GM23338 (cell line): ENCODE measurements at regions not wholly inside any gene's neighbourhood (a gene's known extent, or its start where the extent isn't known, plus 50 kb on each side); places are given as distances from the start of the nearest gene placed in this dataset.
A peak's percentile ranks its signal among the peaks of the same experiment; 100 is the strongest.

Experiments used
- ATAC-seq: fragments of 200-7000 bp; cut with Tn5 transposase; 3 replicates; pipeline ENCODE4 v1.9.1; 2020
- DNase-seq: peaks from one replicate; pipeline ENCODE4 v3.0.0-alpha.2; 2015; ENCODE audit warnings: low spot score
- H2AFZ ChIP-seq: fragments of 200-600 bp; sonication (generic); 2 replicates; pipeline ENCODE4 v1.8.0; 2016; ENCODE audit warnings: antibody characterized with exemption, mild to moderate bottlenecking, moderate library complexity
- H3F3A ChIP-seq: fragments of 200-600 bp; sonication (generic); replicated peaks from 2 replicates; pipeline ENCODE4 v1.8.0; 2017; ENCODE audit warnings: antibody characterized with exemption, mixed run types, low read depth
- H3K27ac ChIP-seq: fragments of 200-600 bp; sonication (generic); 2 replicates; pipeline ENCODE4 v1.6.1; 2016; ENCODE audit warnings: low read depth
- H3K27me3 ChIP-seq: fragments of 200-600 bp; sonication (generic); 2 replicates; pipeline ENCODE4 v1.8.0; 2016; ENCODE audit warnings: mild to moderate bottlenecking, mixed run types, moderate library complexity; ENCODE audit not compliant: insufficient read depth
- H3K36me3 ChIP-seq: fragments of 200-600 bp; sonication (generic); 2 replicates; pipeline ENCODE4 v1.8.0; 2016; ENCODE audit warnings: mild to moderate bottlenecking; ENCODE audit not compliant: insufficient read depth
- H3K4me1 ChIP-seq: fragments of 200-600 bp; sonication (generic); 2 replicates; pipeline ENCODE4 v1.8.0; 2016; ENCODE audit warnings: mild to moderate bottlenecking, moderate library complexity; ENCODE audit not compliant: insufficient read depth
- H3K4me2 ChIP-seq: fragments of 200-600 bp; sonication (generic); 2 replicates; pipeline ENCODE4 v1.7.1; 2017; ENCODE audit warnings: mixed run types
- H3K4me3 ChIP-seq: fragments of 200-600 bp; sonication (generic); 2 replicates; pipeline ENCODE4 v1.6.1; 2016; ENCODE audit warnings: mixed run types
- H3K79me2 ChIP-seq: fragments of 200-600 bp; sonication (generic); replicated peaks from 2 replicates; pipeline ENCODE4 v1.8.0; 2017; ENCODE audit warnings: mild to moderate bottlenecking; ENCODE audit not compliant: insufficient read depth
- H3K9me2 ChIP-seq: fragments of 200-600 bp; sonication (generic); 2 replicates; pipeline ENCODE4 v1.8.0; 2017; ENCODE audit not compliant: insufficient read depth
- H4K20me1 ChIP-seq: fragments of 200-600 bp; sonication (generic); replicated peaks from 2 replicates; pipeline ENCODE4 v1.8.0; 2017; ENCODE audit warnings: mild to moderate bottlenecking; ENCODE audit not compliant: insufficient read depth
- H3K27ac Mint-ChIP-seq: 2 replicates; pipeline ENCODE4 v1.8.0; 2020; ENCODE audit warnings: inconsistent platforms, mild to moderate bottlenecking, moderate library complexity, mixed read lengths
- H3K27me3 Mint-ChIP-seq: 3 replicates; pipeline ENCODE4 v1.8.0; 2022; ENCODE audit warnings: low read depth, mild to moderate bottlenecking, moderate library complexity, mixed read lengths, inconsistent platforms; ENCODE audit not compliant: insufficient read depth, poor library complexity
- H3K36me3 Mint-ChIP-seq: 3 replicates; pipeline ENCODE4 v1.8.0; 2021; ENCODE audit warnings: low read depth, mild to moderate bottlenecking, inconsistent platforms, moderate library complexity, mixed read lengths
- H3K4me1 Mint-ChIP-seq: 3 replicates; pipeline ENCODE4 v1.8.0; 2020; ENCODE audit warnings: mild to moderate bottlenecking, inconsistent platforms, mixed read lengths
- H3K4me3 Mint-ChIP-seq: 3 replicates; pipeline ENCODE4 v1.8.0; 2021; ENCODE audit warnings: moderate library complexity, mild to moderate bottlenecking, inconsistent platforms, mixed read lengths
- H3K9me3 Mint-ChIP-seq: 3 replicates; pipeline ENCODE4 v1.8.0; 2020; ENCODE audit warnings: moderate library complexity, mild to moderate bottlenecking, inconsistent platforms, mixed read lengths
- CREB1 ChIP-seq: fragments of 250-450 bp; sonication (Bioruptor Pico); IDR thresholded peaks from 2 replicates; pipeline ENCODE4 v1.5.0; 2020; ENCODE audit warnings: low read depth, mild to moderate bottlenecking, moderate library complexity
- EZH2 ChIP-seq: fragments of 200-600 bp; sonication (generic); IDR thresholded peaks from one replicate; pipeline ENCODE4 v1.8.0; 2017; ENCODE audit warnings: antibody characterized with exemption, mild to moderate bottlenecking, low read depth; ENCODE audit not compliant: unreplicated experiment
- EZH2phosphoT487 ChIP-seq: fragments of 200-600 bp; sonication (generic); IDR thresholded peaks from one replicate; pipeline ENCODE4 v1.8.1; 2018; ENCODE audit warnings: antibody characterized with exemption; ENCODE audit not compliant: unreplicated experiment
- JUNB ChIP-seq: IDR thresholded peaks from one replicate; pipeline ENCODE4 v1.6.1; 2016; ENCODE audit warnings: antibody characterized with exemption; ENCODE audit not compliant: unreplicated experiment
- NANOG ChIP-seq: IDR thresholded peaks from 2 replicates; pipeline ENCODE4 v1.6.1; 2016; ENCODE audit warnings: antibody characterized with exemption, borderline replicate concordance
- POLR2AphosphoS5 ChIP-seq: IDR thresholded peaks from 2 replicates; pipeline ENCODE4 v1.6.1; 2016; ENCODE audit warnings: antibody characterized with exemption, low read depth
- STAT1 ChIP-seq: IDR thresholded peaks from one replicate; pipeline ENCODE4 v1.6.1; 2016; ENCODE audit warnings: antibody characterized with exemption; ENCODE audit not compliant: unreplicated experiment
- ZNF114 ChIP-seq: fragments of 250-450 bp; sonication (Bioruptor Pico); IDR thresholded peaks from 2 replicates; pipeline ENCODE4 v1.5.0; 2020; ENCODE audit warnings: mild to moderate bottlenecking, moderate library complexity
- ZNF331 ChIP-seq: fragments of 250-450 bp; sonication (Bioruptor Pico); IDR thresholded peaks from 2 replicates; pipeline ENCODE4 v1.5.0; 2020; ENCODE audit warnings: low read depth, mild to moderate bottlenecking, moderate library complexity
- TF ChIP-seq, protein P1 (sequence below): IDR thresholded peaks from one replicate; pipeline ENCODE4 v1.6.1; 2018; ENCODE audit warnings: antibody characterized with exemption; ENCODE audit not compliant: unreplicated experiment
- TF ChIP-seq, protein P2 (sequence below), 2 experiments: fragments of 200-600 bp in 1 of 2; sonication (generic) in 1 of 2; conservative IDR thresholded peaks; 2 replicates each; pipeline versions ENCODE4 v1.5.1 to v1.6.1; 2016 to 2017; ENCODE audit warnings: antibody characterized with exemption in 2 of 2, low read depth in 2 of 2, mild to moderate bottlenecking in 2 of 2, moderate library complexity in 1 of 2
- TF ChIP-seq, protein P3 (sequence below): fragments of 250-450 bp; sonication (Bioruptor Pico); IDR thresholded peaks from 2 replicates; pipeline ENCODE4 v1.5.0; 2020; ENCODE audit warnings: mild to moderate bottlenecking, moderate library complexity
- TF ChIP-seq, protein P4 (sequence below): IDR thresholded peaks from 2 replicates; pipeline ENCODE4 v1.6.1; 2016; ENCODE audit warnings: antibody characterized with exemption

DNA sequence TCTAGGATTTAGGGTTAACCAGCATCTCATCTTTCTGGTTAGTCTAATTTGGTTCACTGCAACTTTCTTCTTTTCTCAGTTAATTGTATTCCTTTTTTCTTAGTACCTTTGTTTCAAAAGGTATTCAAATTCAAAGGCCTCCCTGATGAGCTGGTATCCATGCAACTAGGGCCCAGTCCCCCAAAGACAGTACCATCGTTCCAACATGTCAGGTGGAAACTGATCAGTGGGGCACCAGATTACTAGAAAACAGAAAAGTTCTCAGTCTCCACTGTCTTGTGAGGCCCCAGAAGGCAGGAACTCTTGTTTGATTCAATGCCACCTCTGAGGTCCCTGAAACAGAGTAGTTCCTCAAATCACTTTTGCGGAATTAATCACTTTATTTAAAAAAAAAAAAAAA, 303.2 kb upstream of the NBEA start:
- peak; percentile 30 for DNase-seq
- H3K9me2 ChIP-seq, result peaks cover 8% of the 10 kb centered on the region; the same call in 1 of the 2 replicates

More for the DNA sequence above, 303.2 kb upstream of the NBEA start:
- peaks cover 38% of the 10 kb centered on the region for H3K4me1 Mint-ChIP-seq
- Histone ChIP-seq H3K4me1 (peaks cover 18% of the 10 kb centered on the region), H3K4me3 (no peak overlapping the region), H3K36me3 (no peaks in the 10 kb centered on the region), H3K27me3 (no peaks in the 10 kb centered on the region), H3K27ac (no peak overlapping the region), H4K20me1 (no peaks in the 10 kb centered on the region), H3K4me2 (peak overlapping the region; percentile 7; the same call in 1 of the 2 replicates), H3K79me2 (no peaks in the 10 kb centered on the region), H3F3A (no peaks in the 10 kb centered on the region), H2AFZ (no peak overlapping the region)
- no peak for TF ChIP-seq EZH2
- TF ChIP-seq, protein P1, sequence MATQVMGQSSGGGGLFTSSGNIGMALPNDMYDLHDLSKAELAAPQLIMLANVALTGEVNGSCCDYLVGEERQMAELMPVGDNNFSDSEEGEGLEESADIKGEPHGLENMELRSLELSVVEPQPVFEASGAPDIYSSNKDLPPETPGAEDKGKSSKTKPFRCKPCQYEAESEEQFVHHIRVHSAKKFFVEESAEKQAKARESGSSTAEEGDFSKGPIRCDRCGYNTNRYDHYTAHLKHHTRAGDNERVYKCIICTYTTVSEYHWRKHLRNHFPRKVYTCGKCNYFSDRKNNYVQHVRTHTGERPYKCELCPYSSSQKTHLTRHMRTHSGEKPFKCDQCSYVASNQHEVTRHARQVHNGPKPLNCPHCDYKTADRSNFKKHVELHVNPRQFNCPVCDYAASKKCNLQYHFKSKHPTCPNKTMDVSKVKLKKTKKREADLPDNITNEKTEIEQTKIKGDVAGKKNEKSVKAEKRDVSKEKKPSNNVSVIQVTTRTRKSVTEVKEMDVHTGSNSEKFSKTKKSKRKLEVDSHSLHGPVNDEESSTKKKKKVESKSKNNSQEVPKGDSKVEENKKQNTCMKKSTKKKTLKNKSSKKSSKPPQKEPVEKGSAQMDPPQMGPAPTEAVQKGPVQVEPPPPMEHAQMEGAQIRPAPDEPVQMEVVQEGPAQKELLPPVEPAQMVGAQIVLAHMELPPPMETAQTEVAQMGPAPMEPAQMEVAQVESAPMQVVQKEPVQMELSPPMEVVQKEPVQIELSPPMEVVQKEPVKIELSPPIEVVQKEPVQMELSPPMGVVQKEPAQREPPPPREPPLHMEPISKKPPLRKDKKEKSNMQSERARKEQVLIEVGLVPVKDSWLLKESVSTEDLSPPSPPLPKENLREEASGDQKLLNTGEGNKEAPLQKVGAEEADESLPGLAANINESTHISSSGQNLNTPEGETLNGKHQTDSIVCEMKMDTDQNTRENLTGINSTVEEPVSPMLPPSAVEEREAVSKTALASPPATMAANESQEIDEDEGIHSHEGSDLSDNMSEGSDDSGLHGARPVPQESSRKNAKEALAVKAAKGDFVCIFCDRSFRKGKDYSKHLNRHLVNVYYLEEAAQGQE, result no peak
- TF ChIP-seq ZNF114 (CRISPR knock-in tag), result no peak
- no peak for TF ChIP-seq POLR2AphosphoS5
- TF ChIP-seq EZH2phosphoT487, result no peak
- TF ChIP-seq, protein P2, sequence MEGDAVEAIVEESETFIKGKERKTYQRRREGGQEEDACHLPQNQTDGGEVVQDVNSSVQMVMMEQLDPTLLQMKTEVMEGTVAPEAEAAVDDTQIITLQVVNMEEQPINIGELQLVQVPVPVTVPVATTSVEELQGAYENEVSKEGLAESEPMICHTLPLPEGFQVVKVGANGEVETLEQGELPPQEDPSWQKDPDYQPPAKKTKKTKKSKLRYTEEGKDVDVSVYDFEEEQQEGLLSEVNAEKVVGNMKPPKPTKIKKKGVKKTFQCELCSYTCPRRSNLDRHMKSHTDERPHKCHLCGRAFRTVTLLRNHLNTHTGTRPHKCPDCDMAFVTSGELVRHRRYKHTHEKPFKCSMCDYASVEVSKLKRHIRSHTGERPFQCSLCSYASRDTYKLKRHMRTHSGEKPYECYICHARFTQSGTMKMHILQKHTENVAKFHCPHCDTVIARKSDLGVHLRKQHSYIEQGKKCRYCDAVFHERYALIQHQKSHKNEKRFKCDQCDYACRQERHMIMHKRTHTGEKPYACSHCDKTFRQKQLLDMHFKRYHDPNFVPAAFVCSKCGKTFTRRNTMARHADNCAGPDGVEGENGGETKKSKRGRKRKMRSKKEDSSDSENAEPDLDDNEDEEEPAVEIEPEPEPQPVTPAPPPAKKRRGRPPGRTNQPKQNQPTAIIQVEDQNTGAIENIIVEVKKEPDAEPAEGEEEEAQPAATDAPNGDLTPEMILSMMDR (conservative IDR thresholded peaks at IDR 0.05; ENCODE audit: low read depth in 2 of 2), result no peak
- TF ChIP-seq, protein P3, sequence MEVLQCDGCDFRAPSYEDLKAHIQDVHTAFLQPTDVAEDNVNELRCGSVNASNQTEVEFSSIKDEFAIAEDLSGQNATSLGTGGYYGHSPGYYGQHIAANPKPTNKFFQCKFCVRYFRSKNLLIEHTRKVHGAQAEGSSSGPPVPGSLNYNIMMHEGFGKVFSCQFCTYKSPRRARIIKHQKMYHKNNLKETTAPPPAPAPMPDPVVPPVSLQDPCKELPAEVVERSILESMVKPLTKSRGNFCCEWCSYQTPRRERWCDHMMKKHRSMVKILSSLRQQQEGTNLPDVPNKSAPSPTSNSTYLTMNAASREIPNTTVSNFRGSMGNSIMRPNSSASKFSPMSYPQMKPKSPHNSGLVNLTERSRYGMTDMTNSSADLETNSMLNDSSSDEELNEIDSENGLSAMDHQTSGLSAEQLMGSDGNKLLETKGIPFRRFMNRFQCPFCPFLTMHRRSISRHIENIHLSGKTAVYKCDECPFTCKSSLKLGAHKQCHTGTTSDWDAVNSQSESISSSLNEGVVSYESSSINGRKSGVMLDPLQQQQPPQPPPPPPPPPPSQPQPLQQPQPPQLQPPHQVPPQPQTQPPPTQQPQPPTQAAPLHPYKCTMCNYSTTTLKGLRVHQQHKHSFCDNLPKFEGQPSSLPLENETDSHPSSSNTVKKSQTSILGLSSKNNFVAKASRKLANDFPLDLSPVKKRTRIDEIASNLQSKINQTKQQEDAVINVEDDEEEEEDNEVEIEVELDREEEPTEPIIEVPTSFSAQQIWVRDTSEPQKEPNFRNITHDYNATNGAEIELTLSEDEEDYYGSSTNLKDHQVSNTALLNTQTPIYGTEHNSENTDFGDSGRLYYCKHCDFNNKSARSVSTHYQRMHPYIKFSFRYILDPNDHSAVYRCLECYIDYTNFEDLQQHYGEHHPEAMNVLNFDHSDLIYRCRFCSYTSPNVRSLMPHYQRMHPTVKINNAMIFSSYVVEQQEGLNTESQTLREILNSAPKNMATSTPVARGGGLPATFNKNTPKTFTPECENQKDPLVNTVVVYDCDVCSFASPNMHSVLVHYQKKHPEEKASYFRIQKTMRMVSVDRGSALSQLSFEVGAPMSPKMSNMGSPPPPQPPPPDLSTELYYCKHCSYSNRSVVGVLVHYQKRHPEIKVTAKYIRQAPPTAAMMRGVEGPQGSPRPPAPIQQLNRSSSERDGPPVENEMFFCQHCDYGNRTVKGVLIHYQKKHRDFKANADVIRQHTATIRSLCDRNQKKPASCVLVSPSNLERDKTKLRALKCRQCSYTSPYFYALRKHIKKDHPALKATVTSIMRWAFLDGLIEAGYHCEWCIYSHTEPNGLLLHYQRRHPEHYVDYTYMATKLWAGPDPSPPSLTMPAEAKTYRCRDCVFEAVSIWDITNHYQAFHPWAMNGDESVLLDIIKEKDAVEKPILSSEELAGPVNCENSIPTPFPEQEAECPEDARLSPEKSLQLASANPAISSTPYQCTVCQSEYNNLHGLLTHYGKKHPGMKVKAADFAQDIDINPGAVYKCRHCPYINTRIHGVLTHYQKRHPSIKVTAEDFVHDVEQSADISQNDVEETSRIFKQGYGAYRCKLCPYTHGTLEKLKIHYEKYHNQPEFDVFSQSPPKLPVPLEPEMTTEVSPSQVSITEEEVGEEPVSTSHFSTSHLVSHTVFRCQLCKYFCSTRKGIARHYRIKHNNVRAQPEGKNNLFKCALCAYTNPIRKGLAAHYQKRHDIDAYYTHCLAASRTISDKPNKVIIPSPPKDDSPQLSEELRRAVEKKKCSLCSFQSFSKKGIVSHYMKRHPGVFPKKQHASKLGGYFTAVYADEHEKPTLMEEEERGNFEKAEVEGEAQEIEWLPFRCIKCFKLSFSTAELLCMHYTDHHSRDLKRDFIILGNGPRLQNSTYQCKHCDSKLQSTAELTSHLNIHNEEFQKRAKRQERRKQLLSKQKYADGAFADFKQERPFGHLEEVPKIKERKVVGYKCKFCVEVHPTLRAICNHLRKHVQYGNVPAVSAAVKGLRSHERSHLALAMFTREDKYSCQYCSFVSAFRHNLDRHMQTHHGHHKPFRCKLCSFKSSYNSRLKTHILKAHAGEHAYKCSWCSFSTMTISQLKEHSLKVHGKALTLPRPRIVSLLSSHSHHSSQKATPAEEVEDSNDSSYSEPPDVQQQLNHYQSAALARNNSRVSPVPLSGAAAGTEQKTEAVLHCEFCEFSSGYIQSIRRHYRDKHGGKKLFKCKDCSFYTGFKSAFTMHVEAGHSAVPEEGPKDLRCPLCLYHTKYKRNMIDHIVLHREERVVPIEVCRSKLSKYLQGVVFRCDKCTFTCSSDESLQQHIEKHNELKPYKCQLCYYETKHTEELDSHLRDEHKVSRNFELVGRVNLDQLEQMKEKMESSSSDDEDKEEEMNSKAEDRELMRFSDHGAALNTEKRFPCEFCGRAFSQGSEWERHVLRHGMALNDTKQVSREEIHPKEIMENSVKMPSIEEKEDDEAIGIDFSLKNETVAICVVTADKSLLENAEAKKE (CRISPR knock-in tag), result no peak
- TF ChIP-seq NANOG, result no peak
- TF ChIP-seq, protein P4, sequence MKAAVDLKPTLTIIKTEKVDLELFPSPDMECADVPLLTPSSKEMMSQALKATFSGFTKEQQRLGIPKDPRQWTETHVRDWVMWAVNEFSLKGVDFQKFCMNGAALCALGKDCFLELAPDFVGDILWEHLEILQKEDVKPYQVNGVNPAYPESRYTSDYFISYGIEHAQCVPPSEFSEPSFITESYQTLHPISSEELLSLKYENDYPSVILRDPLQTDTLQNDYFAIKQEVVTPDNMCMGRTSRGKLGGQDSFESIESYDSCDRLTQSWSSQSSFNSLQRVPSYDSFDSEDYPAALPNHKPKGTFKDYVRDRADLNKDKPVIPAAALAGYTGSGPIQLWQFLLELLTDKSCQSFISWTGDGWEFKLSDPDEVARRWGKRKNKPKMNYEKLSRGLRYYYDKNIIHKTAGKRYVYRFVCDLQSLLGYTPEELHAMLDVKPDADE, result no peak
- TF ChIP-seq CREB1, result no peak
- TF ChIP-seq JUNB, result no peak
- TF ChIP-seq STAT1, result no peak
- no peak for TF ChIP-seq ZNF331 (CRISPR knock-in tag)
- no peak overlapping the region for H3K4me3 Mint-ChIP-seq
- no peaks in the 10 kb centered on the region for H3K9me3 Mint-ChIP-seq
- peak; percentile 82 for ATAC-seq
- H3K36me3 Mint-ChIP-seq, result no peaks in the 10 kb centered on the region
- H3K27ac Mint-ChIP-seq, result no peak overlapping the region
- peaks cover 2% of the 10 kb centered on the region for H3K27me3 Mint-ChIP-seq
